SH-SY5Y (cell line): ENCODE measurements at regions not wholly inside any gene's neighbourhood (a gene's known extent, or its start where the extent isn't known, plus 50 kb on each side); places are given as distances from the start of the nearest gene placed in this dataset.

Experiments
- GATA2 ChIP-seq: IDR thresholded peaks from 2 replicates; pipeline ENCODE4 v1.6.1; 2011; ENCODE audit warnings: mild to moderate bottlenecking, low read depth, low read length
- GATA3 ChIP-seq: IDR thresholded peaks from 2 replicates; pipeline ENCODE4 v1.6.1; 2011; ENCODE audit warnings: low read depth, mild to moderate bottlenecking, low read length, moderate library complexity

DNA sequence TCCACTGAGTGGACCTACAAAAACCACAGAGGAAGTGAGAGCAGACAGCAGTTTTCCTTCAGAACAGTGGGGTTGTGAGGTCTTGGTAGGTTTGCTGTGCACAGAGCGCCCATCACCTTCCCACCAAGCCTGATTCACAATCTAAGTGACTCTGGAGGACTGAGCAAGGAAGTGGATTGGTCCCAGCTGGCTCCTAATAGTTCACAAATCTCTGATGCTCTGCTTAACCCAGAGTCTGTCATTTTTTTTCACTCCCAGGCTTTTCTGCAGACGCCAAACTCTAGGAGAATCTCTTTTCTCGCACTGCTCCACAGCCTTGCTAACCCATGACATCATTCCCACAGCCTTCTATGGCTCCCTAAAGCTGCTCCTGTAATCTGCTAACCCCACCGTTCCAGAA, 280.4 kb downstream of the C1D start:
- TF ChIP-seq GATA3 (no peak), GATA2 (no peak)
